HG03565 (cell line): ENCODE measurements at regions not wholly inside any gene's neighbourhood (a gene's known extent, or its start where the extent isn't known, plus 50 kb on each side); places are given as distances from the start of the nearest gene placed in this dataset.
A peak's percentile ranks its signal among the peaks of the same experiment; 100 is the strongest.
"Not testable (repeated sequence)": the region's sequence is repeated elsewhere in the genome, so short reads cannot be mapped to it uniquely, and the experiment has no call there.

ENCODE experiments used
- ATAC-seq: cut with Tn5 transposase; IDR thresholded peaks from one replicate; pipeline ENCODE4 v1.9.1; 2021; ENCODE audit warnings: mild to moderate bottlenecking, moderate library complexity; ENCODE audit not compliant: unreplicated experiment

- no peak for ATAC-seq
Observed at GRCh38 chr6:103001724-103002123, 1608.2 kb downstream of the GRIK2 start.

- no peak for ATAC-seq
Observed at GRCh38 chr6:103000688-103001087, 1607.2 kb downstream of the GRIK2 start.

GRCh38 chr6:102995491-102995890 lies 1602.0 kb downstream of the GRIK2 start:
- no peak for ATAC-seq

- ATAC-seq = no peak
Observed at GRCh38 chr6:102994866-102995265, 1601.4 kb downstream of the GRIK2 start.

- ATAC-seq = peak; percentile 90
Observed at GRCh38 chr6:102986086-102986485, 1592.6 kb downstream of the GRIK2 start.

GRCh38 chr6:102984357-102984756 lies 1590.8 kb downstream of the GRIK2 start:
- no peak for ATAC-seq

- no peak for ATAC-seq
Observed at GRCh38 chr6:102981490-102982015, 1588.0 kb downstream of the GRIK2 start.

- no peak for ATAC-seq
Observed at GRCh38 chr6:102980951-102981350, 1587.4 kb downstream of the GRIK2 start.

- no peak for ATAC-seq
Observed at GRCh38 chr6:102961902-102962301, 1568.4 kb downstream of the GRIK2 start.

GRCh38 chr6:102950967-102951366 lies 1557.5 kb downstream of the GRIK2 start:
- no peak for ATAC-seq

- ATAC-seq = no peak
Observed at GRCh38 chr6:102944475-102944874, 1551.0 kb downstream of the GRIK2 start.

- ATAC-seq = no peak
Observed at GRCh38 chr6:102942206-102942605, 1548.7 kb downstream of the GRIK2 start.

GRCh38 chr6:102936959-102937358 lies 1543.5 kb downstream of the GRIK2 start:
- ATAC-seq = no peak

GRCh38 chr6:102928109-102928508 lies 1534.6 kb downstream of the GRIK2 start:
- no peak for ATAC-seq

GRCh38 chr6:102918161-102918560 lies 1524.7 kb downstream of the GRIK2 start:
- no peak for ATAC-seq

- no peak for ATAC-seq
Observed at GRCh38 chr6:102911571-102911970, 1518.1 kb downstream of the GRIK2 start.

- not testable (repeated sequence) for ATAC-seq
Observed at GRCh38 chr6:102910701-102911139, 1517.2 kb downstream of the GRIK2 start.

GRCh38 chr6:102907181-102907580 lies 1513.7 kb downstream of the GRIK2 start:
- no peak for ATAC-seq

GRCh38 chr6:102902471-102902870 lies 1509.0 kb downstream of the GRIK2 start:
- ATAC-seq = no peak

- no peak for ATAC-seq
Observed at GRCh38 chr6:102895683-102896082, 1502.2 kb downstream of the GRIK2 start.

GRCh38 chr6:102885165-102885564 lies 1491.7 kb downstream of the GRIK2 start:
- no peak for ATAC-seq

GRCh38 chr6:102853249-102853955 lies 1459.9 kb downstream of the GRIK2 start:
- no peak for ATAC-seq

GRCh38 chr6:102848796-102849195 lies 1455.3 kb downstream of the GRIK2 start:
- no peak for ATAC-seq
